CD14-positive monocyte (primary cell): ENCODE measurements at regions not wholly inside any gene's neighbourhood (a gene's known extent, or its start where the extent isn't known, plus 50 kb on each side); places are given as distances from the start of the nearest gene placed in this dataset.

Source experiments
- DNase-seq, 3 donors: peaks; one replicate each; pipeline ENCODE4 v3.0.0-alpha.2; 2011 to 2022
- H2AFZ ChIP-seq: 2 replicates; pipeline ENCODE4 v1.6.0; 2012; ENCODE audit warnings: mild to moderate bottlenecking, low read depth, low read length, inconsistent platforms; ENCODE audit not compliant: insufficient read depth, poor library complexity, severe bottlenecking
- H3K27ac ChIP-seq, 2 donors: 1 replicate in 1 of 2; 2 replicates in 1 of 2; pipeline ENCODE4 v1.5.1; 2012 to 2013; ENCODE audit warnings: low read length in 2 of 2, control low read depth in 1 of 2, inconsistent platforms in 1 of 2, low read depth in 1 of 2, mild to moderate bottlenecking in 1 of 2
- H3K27me3 ChIP-seq, 2 donors: one replicate each; pipeline versions ENCODE4 v1.6.0 to v1.6.1; 2011 to 2013; ENCODE audit warnings: low read length in 2 of 2; ENCODE audit not compliant: control insufficient read depth in 2 of 2, insufficient read depth in 2 of 2
- H3K36me3 ChIP-seq, 2 donors: replicated peaks in 1 of 2; 1 replicate in 1 of 2; 2 replicates in 1 of 2; pipeline versions ENCODE4 v1.5.1 to v1.6.1; 2012 to 2013; ENCODE audit warnings: low read length in 2 of 2, control low read depth in 1 of 2, inconsistent platforms in 1 of 2, mild to moderate bottlenecking in 1 of 2; ENCODE audit not compliant: insufficient read depth in 2 of 2, control insufficient read depth in 1 of 2
- H3K4me1 ChIP-seq, 2 donors: 1 replicate in 1 of 2; 2 replicates in 1 of 2; pipeline versions ENCODE4 v1.5.1 to v1.6.1; 2012 to 2013; ENCODE audit warnings: low read length in 2 of 2, control low read depth in 1 of 2, inconsistent platforms in 1 of 2, mild to moderate bottlenecking in 1 of 2, moderate library complexity in 1 of 2; ENCODE audit not compliant: insufficient read depth in 2 of 2, control insufficient read depth in 1 of 2
- H3K4me2 ChIP-seq: replicated peaks from 2 replicates; pipeline ENCODE3; 2012; ENCODE audit warnings: low read length, moderate library complexity, mild to moderate bottlenecking; ENCODE audit not compliant: poor library complexity, severe bottlenecking; ENCODE audit errors: extremely low read depth
- H3K4me3 ChIP-seq, 3 experiments: fragments of 200-600 bp in 1 of 3; sonication (generic) in 1 of 3; replicated peaks in 1 of 3; 1 replicate in 2 of 3; 2 replicates in 1 of 3; pipeline ENCODE4 v1.5.1; 2011 to 2013; ENCODE audit warnings: low read length in 3 of 3, mild to moderate bottlenecking in 3 of 3, control low read depth in 2 of 3, low read depth in 2 of 3, inconsistent platforms in 1 of 3, moderate library complexity in 1 of 3
- H3K79me2 ChIP-seq: 2 replicates; pipeline ENCODE4 v1.6.0; 2012; ENCODE audit warnings: mild to moderate bottlenecking, control low read depth, inconsistent platforms, low read length, moderate library complexity; ENCODE audit not compliant: insufficient read depth
- H3K9ac ChIP-seq: 2 replicates; pipeline ENCODE4 v1.6.0; 2017; ENCODE audit warnings: low read length, mild to moderate bottlenecking; ENCODE audit not compliant: insufficient read depth, poor library complexity, severe bottlenecking
- H3K9me3 ChIP-seq, 2 donors: replicated peaks in 1 of 2; 1 replicate in 1 of 2; 2 replicates in 1 of 2; pipeline versions ENCODE4 v1.5.1 to v1.6.1; 2012 to 2013; ENCODE audit warnings: low read length in 2 of 2, control low read depth in 1 of 2; ENCODE audit not compliant: control insufficient read depth in 1 of 2, insufficient read depth in 1 of 2
- H4K20me1 ChIP-seq: 2 replicates; pipeline ENCODE4 v1.6.0; 2012; ENCODE audit warnings: mild to moderate bottlenecking, low read length, control low read depth, moderate library complexity; ENCODE audit not compliant: insufficient read depth
- H3K27ac Mint-ChIP-seq, 7 donors: one replicate each; pipeline ENCODE4 v1.8.0; 2020; ENCODE audit warnings: mild to moderate bottlenecking in 7 of 7, mixed read lengths in 7 of 7, moderate library complexity in 6 of 7, inconsistent platforms in 2 of 7
- H3K27me3 Mint-ChIP-seq, 3 donors: one replicate each; pipeline ENCODE4 v1.8.0; 2021 to 2022; ENCODE audit warnings: low read depth in 3 of 3, mild to moderate bottlenecking in 3 of 3, mixed read lengths in 3 of 3, moderate library complexity in 3 of 3, inconsistent platforms in 1 of 3
- H3K36me3 Mint-ChIP-seq, 2 donors: one replicate each; pipeline ENCODE4 v1.8.0; 2020; ENCODE audit warnings: mixed read lengths in 2 of 2, inconsistent platforms in 1 of 2, mild to moderate bottlenecking in 1 of 2
- H3K4me1 Mint-ChIP-seq: one replicate; pipeline ENCODE4 v1.8.0; 2020; ENCODE audit warnings: mild to moderate bottlenecking, mixed read lengths
- H3K4me3 Mint-ChIP-seq, 2 donors: one replicate each; pipeline ENCODE4 v1.8.0; 2020; ENCODE audit warnings: mild to moderate bottlenecking in 2 of 2, mixed read lengths in 2 of 2, moderate library complexity in 1 of 2
- H3K9me3 Mint-ChIP-seq, 7 donors: one replicate each; pipeline ENCODE4 v1.8.0; 2020 to 2022; ENCODE audit warnings: mixed read lengths in 7 of 7, mild to moderate bottlenecking in 6 of 7, moderate library complexity in 6 of 7, inconsistent platforms in 2 of 7
- WGBS: methylation state at CpG from one replicate; pipeline ENCODE4 v1.1.5; 2013; ENCODE audit warnings: missing lambda C conversion rate; ENCODE audit not compliant: insufficient coverage; 5-methylcytosine and 5-hydroxymethylcytosine counted together
- intact Hi-C, 2 donors: fragments of 100-400 bp; cut with micrococcal nuclease; formaldehyde crosslinking; loops; one replicate each; pipeline versions ENCODE4 v1.15.0 to v1.15.1; 2023
- TF ChIP-seq, protein P1 (sequence below): fragments of 200-600 bp; IDR thresholded peaks from one replicate; pipeline ENCODE4 v1.8.0; 2022; ENCODE audit warnings: antibody characterized with exemption, mild to moderate bottlenecking

GRCh38 chr12:127249428-127249827, 1017.5 kb upstream of the TMEM132C start:
- peaks cover 2% of the 10 kb centered on the region for H3K4me1 Mint-ChIP-seq

DNA sequence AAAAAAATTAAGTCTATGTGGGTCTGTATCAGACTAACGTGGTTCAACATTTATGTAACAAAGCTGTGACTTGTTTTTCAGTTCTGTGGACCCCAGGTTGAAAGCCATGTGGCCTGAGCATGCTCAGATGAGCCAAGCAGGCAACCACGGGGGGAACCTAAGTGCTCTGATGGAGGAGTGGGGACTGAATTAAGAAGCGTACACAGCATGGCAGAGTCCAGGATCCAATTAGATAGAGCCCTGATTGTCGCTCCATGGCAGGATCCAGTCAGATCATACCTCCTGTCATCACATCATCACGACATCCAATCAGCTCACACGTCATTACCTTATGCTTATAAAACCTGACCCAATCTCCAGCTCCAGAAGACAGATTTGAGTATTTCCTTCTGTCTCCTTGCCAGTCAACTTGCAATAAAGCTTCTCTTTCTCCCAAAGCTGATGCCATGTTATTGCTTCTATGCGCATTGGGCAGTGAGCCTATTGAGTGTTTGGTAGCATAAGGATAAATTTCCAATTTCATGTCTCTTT, 1013.1 kb upstream of the TMEM132C start:
- no peak for DNase-seq
- Mint-ChIP-seq H3K27me3 (peaks cover 3 to 5% (median 4%) of the 10 kb centered on the region in 3 donors), H3K4me1 (no peaks in the 10 kb centered on the region), H3K4me3 (no peak overlapping the region), H3K36me3 (no peaks in the 10 kb centered on the region), H3K9me3 (peaks cover 0 to 5% (median 2%) of the 10 kb centered on the region in 7 donors), H3K27ac (no peak overlapping the region)
- Histone ChIP-seq H3K4me3 (no peak overlapping the region), H3K9me3 (no peaks in the 10 kb centered on the region), H3K36me3 (no peaks in the 10 kb centered on the region), H3K4me2 (no peak overlapping the region), H3K9ac (no peak overlapping the region), H3K27me3 (peaks cover 0 to 7% of the 10 kb centered on the region in 2 donors), H3K79me2 (no peaks in the 10 kb centered on the region), H4K20me1 (no peaks in the 10 kb centered on the region), H2AFZ (no peak overlapping the region), H3K27ac (no peak overlapping the region), H3K4me1 (no peaks in the 10 kb centered on the region)
- TF ChIP-seq, protein P1, sequence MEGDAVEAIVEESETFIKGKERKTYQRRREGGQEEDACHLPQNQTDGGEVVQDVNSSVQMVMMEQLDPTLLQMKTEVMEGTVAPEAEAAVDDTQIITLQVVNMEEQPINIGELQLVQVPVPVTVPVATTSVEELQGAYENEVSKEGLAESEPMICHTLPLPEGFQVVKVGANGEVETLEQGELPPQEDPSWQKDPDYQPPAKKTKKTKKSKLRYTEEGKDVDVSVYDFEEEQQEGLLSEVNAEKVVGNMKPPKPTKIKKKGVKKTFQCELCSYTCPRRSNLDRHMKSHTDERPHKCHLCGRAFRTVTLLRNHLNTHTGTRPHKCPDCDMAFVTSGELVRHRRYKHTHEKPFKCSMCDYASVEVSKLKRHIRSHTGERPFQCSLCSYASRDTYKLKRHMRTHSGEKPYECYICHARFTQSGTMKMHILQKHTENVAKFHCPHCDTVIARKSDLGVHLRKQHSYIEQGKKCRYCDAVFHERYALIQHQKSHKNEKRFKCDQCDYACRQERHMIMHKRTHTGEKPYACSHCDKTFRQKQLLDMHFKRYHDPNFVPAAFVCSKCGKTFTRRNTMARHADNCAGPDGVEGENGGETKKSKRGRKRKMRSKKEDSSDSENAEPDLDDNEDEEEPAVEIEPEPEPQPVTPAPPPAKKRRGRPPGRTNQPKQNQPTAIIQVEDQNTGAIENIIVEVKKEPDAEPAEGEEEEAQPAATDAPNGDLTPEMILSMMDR, result no peak
- 82% methylated on average over 6 of the region's 7 CpGs for WGBS
- intact Hi-C loops, result no loop called here

More at GRCh38 chr12:127249428-127249827, 1017.5 kb upstream of the TMEM132C start:
- H4K20me1 ChIP-seq, result no peaks in the 10 kb centered on the region
- no peak overlapping the region for H3K27ac ChIP-seq
- peaks cover 0 to 4% of the 10 kb centered on the region in 2 donors for H3K9me3 ChIP-seq
- DNase-seq, result no peak
- H3K4me1 ChIP-seq, result no peaks in the 10 kb centered on the region
- no peak overlapping the region for H3K4me3 ChIP-seq
- no peak overlapping the region for H2AFZ ChIP-seq
- H3K9me3 Mint-ChIP-seq, result peaks cover 0 to 6% (median 3%) of the 10 kb centered on the region in 7 donors
- H3K36me3 Mint-ChIP-seq, result no peaks in the 10 kb centered on the region
- H3K9ac ChIP-seq, result no peak overlapping the region
- WGBS, result no CpG with 5 or more reads among the region's 1 CpG
- H3K36me3 ChIP-seq, result no peaks in the 10 kb centered on the region
- H3K27ac Mint-ChIP-seq, result no peak overlapping the region
- H3K79me2 ChIP-seq, result no peaks in the 10 kb centered on the region
- peaks cover 0 to 7% of the 10 kb centered on the region in 2 donors for H3K27me3 ChIP-seq
- no peak overlapping the region for H3K4me3 Mint-ChIP-seq
- TF ChIP-seq, protein P1, result no peak
- intact Hi-C loops, result no loop called here
- H3K4me2 ChIP-seq, result no peak overlapping the region
- peaks cover 1 to 16% (median 4%) of the 10 kb centered on the region in 3 donors for H3K27me3 Mint-ChIP-seq
